ENCODE measurements at regions not wholly inside any gene's neighbourhood (a gene's known extent, or its start where the extent isn't known, plus 50 kb on each side); places are given as distances from the start of the nearest gene placed in this dataset.

DNA sequence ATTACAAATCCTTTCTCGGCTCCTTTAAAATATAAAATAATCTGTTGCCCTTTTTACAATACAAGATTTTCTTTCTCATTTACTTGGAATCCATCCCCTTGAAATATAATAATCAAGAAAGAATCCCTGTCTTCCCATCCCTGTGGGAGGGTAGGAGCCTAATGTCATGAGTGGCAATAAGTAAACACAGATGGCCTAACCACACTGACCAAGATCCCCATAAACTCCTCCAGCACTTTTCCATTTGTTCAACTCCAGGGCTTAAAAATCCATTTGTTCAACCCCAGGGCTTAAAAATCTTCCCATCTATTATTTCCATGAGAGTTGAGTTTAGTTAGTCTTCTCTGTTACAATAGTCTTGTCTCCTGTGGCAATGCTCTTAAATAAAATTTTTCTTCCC is 297.6 kb downstream of the CDH7 start:
- no peaks in the 10 kb centered on the region for H3K27me3 ChIP-seq (ENCODE audit: insufficient read depth, poor library complexity, severe bottlenecking)
- TF ChIP-seq, protein P1, sequence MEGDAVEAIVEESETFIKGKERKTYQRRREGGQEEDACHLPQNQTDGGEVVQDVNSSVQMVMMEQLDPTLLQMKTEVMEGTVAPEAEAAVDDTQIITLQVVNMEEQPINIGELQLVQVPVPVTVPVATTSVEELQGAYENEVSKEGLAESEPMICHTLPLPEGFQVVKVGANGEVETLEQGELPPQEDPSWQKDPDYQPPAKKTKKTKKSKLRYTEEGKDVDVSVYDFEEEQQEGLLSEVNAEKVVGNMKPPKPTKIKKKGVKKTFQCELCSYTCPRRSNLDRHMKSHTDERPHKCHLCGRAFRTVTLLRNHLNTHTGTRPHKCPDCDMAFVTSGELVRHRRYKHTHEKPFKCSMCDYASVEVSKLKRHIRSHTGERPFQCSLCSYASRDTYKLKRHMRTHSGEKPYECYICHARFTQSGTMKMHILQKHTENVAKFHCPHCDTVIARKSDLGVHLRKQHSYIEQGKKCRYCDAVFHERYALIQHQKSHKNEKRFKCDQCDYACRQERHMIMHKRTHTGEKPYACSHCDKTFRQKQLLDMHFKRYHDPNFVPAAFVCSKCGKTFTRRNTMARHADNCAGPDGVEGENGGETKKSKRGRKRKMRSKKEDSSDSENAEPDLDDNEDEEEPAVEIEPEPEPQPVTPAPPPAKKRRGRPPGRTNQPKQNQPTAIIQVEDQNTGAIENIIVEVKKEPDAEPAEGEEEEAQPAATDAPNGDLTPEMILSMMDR (IDR thresholded peaks at IDR 0.05; ENCODE audit: insufficient read depth, low read length), result no peak
- TF ChIP-seq POLR2AphosphoS5 (IDR thresholded peaks at IDR 0.05; ENCODE audit: low read depth) (no peak), GABPA (IDR thresholded peaks at IDR 0.05; ENCODE audit: low read depth) (no peak), SPI1 (IDR thresholded peaks at IDR 0.05; ENCODE audit: borderline replicate concordance, low read depth) (no peak)
- TF ChIP-seq, protein P2, sequence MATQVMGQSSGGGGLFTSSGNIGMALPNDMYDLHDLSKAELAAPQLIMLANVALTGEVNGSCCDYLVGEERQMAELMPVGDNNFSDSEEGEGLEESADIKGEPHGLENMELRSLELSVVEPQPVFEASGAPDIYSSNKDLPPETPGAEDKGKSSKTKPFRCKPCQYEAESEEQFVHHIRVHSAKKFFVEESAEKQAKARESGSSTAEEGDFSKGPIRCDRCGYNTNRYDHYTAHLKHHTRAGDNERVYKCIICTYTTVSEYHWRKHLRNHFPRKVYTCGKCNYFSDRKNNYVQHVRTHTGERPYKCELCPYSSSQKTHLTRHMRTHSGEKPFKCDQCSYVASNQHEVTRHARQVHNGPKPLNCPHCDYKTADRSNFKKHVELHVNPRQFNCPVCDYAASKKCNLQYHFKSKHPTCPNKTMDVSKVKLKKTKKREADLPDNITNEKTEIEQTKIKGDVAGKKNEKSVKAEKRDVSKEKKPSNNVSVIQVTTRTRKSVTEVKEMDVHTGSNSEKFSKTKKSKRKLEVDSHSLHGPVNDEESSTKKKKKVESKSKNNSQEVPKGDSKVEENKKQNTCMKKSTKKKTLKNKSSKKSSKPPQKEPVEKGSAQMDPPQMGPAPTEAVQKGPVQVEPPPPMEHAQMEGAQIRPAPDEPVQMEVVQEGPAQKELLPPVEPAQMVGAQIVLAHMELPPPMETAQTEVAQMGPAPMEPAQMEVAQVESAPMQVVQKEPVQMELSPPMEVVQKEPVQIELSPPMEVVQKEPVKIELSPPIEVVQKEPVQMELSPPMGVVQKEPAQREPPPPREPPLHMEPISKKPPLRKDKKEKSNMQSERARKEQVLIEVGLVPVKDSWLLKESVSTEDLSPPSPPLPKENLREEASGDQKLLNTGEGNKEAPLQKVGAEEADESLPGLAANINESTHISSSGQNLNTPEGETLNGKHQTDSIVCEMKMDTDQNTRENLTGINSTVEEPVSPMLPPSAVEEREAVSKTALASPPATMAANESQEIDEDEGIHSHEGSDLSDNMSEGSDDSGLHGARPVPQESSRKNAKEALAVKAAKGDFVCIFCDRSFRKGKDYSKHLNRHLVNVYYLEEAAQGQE (IDR thresholded peaks at IDR 0.05; ENCODE audit: insufficient replicate concordance, low read depth), result no peak
- H3K27ac ChIP-seq (replicated peaks), result no peak overlapping the region
- H3K4me3 ChIP-seq (replicated peaks; ENCODE audit: insufficient read depth, low read length), result no peak overlapping the region
- DNase-seq (ENCODE audit: low read depth in 1 of 2, low spot score in 1 of 2), result no peak

DNA sequence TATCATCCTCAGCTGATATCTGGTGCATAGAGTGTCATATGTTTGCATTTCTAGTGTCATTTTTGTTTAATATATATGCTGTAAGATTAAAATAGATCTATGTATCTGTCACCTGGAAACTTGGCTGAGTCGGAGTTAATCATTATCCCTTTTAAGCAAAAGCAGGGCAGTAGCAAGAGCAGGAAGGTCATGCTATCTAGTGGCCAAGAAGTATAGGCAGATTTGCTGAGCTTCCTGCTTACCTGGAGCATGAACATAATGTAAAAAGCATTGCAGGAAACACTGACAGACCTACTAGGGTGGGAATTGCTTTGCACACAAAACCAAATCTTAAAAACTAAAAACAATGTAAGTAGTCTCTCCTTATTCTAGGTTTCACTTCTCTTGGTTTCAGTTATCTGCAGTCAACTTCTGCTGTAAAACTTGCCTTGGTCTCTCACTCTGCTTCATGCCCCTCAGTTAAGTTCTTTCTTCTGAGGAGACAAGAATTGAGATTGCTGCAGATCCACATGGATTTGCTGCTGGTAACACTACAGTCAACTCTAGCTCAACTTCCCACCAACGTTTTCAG is 295.3 kb downstream of the CDH7 start:
- no peaks in the 10 kb centered on the region for H3K27me3 ChIP-seq (ENCODE audit: insufficient read depth, poor library complexity, severe bottlenecking)
- no peak overlapping the region for H3K27ac ChIP-seq (replicated peaks)
- DNase-seq (ENCODE audit: low read depth in 1 of 2, low spot score in 1 of 2), result no peak
- no peak for TF ChIP-seq GABPA (IDR thresholded peaks at IDR 0.05; ENCODE audit: low read depth)
- TF ChIP-seq, protein P2 (IDR thresholded peaks at IDR 0.05; ENCODE audit: insufficient replicate concordance, low read depth), result no peak
- TF ChIP-seq, protein P1 (IDR thresholded peaks at IDR 0.05; ENCODE audit: insufficient read depth, low read length), result no peak
- no peak for TF ChIP-seq POLR2AphosphoS5 (IDR thresholded peaks at IDR 0.05; ENCODE audit: low read depth)
- no peak for TF ChIP-seq SPI1 (IDR thresholded peaks at IDR 0.05; ENCODE audit: borderline replicate concordance, low read depth)
- H3K4me3 ChIP-seq (replicated peaks; ENCODE audit: insufficient read depth, low read length), result no peak overlapping the region

DNA sequence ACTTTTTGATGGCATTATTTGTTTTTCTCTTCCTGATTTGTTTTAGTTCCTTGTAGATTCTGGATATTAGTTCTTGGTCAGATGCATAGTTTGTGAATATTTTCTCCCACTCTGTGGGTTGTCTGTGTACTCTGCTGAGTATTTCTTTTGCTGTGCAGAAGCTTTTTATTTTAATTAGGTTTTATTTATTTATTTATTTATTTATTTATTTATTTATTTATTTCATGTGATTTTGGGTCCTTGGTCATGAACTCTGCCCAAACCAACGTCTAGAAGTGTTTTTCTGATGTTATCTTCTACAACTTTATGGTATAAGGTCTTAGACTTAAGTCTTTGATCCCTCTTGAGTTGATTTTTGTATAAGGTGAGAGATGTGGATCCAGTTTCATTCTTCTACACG is 292.2 kb downstream of the CDH7 start:
- no peak for TF ChIP-seq SPI1 (IDR thresholded peaks at IDR 0.05; ENCODE audit: borderline replicate concordance, low read depth)
- TF ChIP-seq, protein P2 (IDR thresholded peaks at IDR 0.05; ENCODE audit: insufficient replicate concordance, low read depth), result no peak
- no peak for TF ChIP-seq GABPA (IDR thresholded peaks at IDR 0.05; ENCODE audit: low read depth)
- TF ChIP-seq, protein P1 (IDR thresholded peaks at IDR 0.05; ENCODE audit: insufficient read depth, low read length), result no peak
- TF ChIP-seq POLR2AphosphoS5 (IDR thresholded peaks at IDR 0.05; ENCODE audit: low read depth), result no peak

More for the DNA sequence above, 292.2 kb downstream of the CDH7 start:
- no peaks in the 10 kb centered on the region for H3K27me3 ChIP-seq (ENCODE audit: insufficient read depth, poor library complexity, severe bottlenecking)
- no peak for DNase-seq (ENCODE audit: low read depth in 1 of 2, low spot score in 1 of 2)
- no peak overlapping the region for H3K27ac ChIP-seq (replicated peaks)
- H3K4me3 ChIP-seq (replicated peaks; ENCODE audit: insufficient read depth, low read length), result no peak overlapping the region

Measured in HL-60 (cell line).